Testis (tissue), 2 donors: ENCODE measurements at regions not wholly inside any gene's neighbourhood (a gene's known extent, or its start where the extent isn't known, plus 50 kb on each side); places are given as distances from the start of the nearest gene placed in this dataset.

Experiments
- DNase-seq: peaks from one replicate; pipeline ENCODE4 v3.0.0-alpha.2; 2019
- H3K27ac ChIP-seq, 2 donors: fragments of 200-600 bp; sonication (generic); one replicate each; pipeline ENCODE4 v1.5.1; 2019
- H3K27me3 ChIP-seq: fragments of 200-600 bp; sonication (generic); one replicate; pipeline ENCODE4 v1.5.1; 2019
- H3K36me3 ChIP-seq: fragments of 200-600 bp; sonication (generic); one replicate; pipeline ENCODE4 v1.5.1; 2017; ENCODE audit warnings: low read depth; ENCODE audit errors: missing control alignments
- H3K4me1 ChIP-seq: fragments of 200-600 bp; sonication (generic); one replicate; pipeline ENCODE4 v1.5.1; 2019
- H3K4me3 ChIP-seq, 2 donors: fragments of 200-600 bp; sonication (generic); one replicate each; pipeline ENCODE4 v1.5.1; 2017 to 2019
- H3K9me3 ChIP-seq: fragments of 200-600 bp; sonication (generic); one replicate; pipeline ENCODE4 v1.5.1; 2017
- POLR2A ChIP-seq: fragments of 450-650 bp; IDR thresholded peaks from one replicate; pipeline ENCODE4 v1.6.1; 2017; ENCODE audit warnings: antibody characterized with exemption, mild to moderate bottlenecking, moderate library complexity
- WGBS, 2 donors: methylation state at CpG; one replicate each; pipeline ENCODE4 v1.1.5; 2018; 5-methylcytosine and 5-hydroxymethylcytosine counted together
- intact Hi-C: fragments of 100-400 bp; cut with DNase I; formaldehyde crosslinking; loops from one replicate; pipeline ENCODE4 v1.15.1; 2023; ENCODE audit warnings: low total_unique reads
- TF ChIP-seq, protein P1 (sequence below), 3 experiments: fragments of 450-650 bp in 2 of 3; fragments of 200-600 bp in 1 of 3; sonication (generic) in 1 of 3; IDR thresholded peaks; one replicate each; pipeline ENCODE4 v1.5.1; 2016 to 2019; ENCODE audit warnings: antibody characterized with exemption in 3 of 3, mild to moderate bottlenecking in 2 of 3, moderate library complexity in 1 of 3

DNA sequence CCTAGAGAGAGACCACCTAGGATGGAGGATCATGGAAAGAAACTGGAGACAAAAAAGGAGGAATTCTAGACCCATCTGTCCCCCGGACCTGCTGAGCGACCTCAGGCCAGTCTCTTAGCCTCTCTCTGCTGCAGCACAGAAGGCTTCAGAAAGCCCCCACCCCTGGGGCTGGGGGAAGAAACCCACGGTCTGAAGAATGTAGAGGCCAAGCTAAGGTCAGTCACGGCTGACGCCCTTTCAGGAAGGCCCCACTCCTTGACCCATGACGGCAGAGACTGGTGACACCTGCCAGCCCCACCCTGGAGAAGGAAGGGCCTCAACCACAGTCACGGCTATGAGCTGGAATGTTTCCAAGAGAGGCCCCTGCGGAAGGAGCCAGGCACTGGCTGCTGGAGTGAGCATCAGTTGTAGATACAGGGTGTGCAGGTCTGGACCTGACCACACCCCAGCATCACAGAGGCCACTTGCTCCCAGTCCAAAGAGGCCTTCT, 120.5 kb upstream of the BOD1 start:
- Histone ChIP-seq H3K36me3 (no peaks in the 10 kb centered on the region), H3K9me3 (no peaks in the 10 kb centered on the region), H3K4me1 (no peaks in the 10 kb centered on the region), H3K27me3 (no peaks in the 10 kb centered on the region), H3K4me3 (no peak overlapping the region), H3K27ac (no peak overlapping the region)
- intact Hi-C loops = no loop called here
- DNase-seq = no peak
- 69 to 91% methylated on average over 4 to 8 of the region's 8 CpGs for WGBS, 2 donors
- TF ChIP-seq, protein P1, sequence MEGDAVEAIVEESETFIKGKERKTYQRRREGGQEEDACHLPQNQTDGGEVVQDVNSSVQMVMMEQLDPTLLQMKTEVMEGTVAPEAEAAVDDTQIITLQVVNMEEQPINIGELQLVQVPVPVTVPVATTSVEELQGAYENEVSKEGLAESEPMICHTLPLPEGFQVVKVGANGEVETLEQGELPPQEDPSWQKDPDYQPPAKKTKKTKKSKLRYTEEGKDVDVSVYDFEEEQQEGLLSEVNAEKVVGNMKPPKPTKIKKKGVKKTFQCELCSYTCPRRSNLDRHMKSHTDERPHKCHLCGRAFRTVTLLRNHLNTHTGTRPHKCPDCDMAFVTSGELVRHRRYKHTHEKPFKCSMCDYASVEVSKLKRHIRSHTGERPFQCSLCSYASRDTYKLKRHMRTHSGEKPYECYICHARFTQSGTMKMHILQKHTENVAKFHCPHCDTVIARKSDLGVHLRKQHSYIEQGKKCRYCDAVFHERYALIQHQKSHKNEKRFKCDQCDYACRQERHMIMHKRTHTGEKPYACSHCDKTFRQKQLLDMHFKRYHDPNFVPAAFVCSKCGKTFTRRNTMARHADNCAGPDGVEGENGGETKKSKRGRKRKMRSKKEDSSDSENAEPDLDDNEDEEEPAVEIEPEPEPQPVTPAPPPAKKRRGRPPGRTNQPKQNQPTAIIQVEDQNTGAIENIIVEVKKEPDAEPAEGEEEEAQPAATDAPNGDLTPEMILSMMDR (IDR thresholded peaks at IDR 0.05) = no peak
- no peak for TF ChIP-seq POLR2A

DNA sequence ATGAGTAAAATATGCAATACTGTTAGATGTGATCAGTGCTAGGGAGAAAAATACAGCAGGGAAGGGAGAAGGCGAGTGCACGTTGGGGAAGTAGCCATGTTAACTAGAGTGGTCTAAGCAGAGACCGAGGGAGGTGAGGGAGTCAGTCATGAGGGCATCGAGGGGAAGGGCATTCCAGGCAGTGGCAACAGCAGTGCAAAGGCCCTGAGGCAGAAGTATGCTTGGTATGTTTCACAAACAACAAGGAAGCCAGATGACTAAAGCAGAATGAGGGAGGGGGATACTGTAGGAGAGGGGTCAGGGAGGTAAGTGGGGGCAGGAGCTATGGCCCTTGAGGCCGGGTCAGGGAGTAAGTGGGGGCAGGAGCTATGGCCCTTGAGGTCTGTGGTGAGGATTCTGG, 123.3 kb upstream of the BOD1 start:
- 86% methylated on average over 5 of the region's 5 CpGs for WGBS, 2 donors
- no peak overlapping the region for H3K27ac ChIP-seq
- no peaks in the 10 kb centered on the region for H3K27me3 ChIP-seq
- TF ChIP-seq POLR2A = no peak
- TF ChIP-seq, protein P1 (IDR thresholded peaks at IDR 0.05) = no peak
- H3K36me3 ChIP-seq = no peaks in the 10 kb centered on the region
- no peak overlapping the region for H3K4me3 ChIP-seq
- DNase-seq = no peak
- intact Hi-C loops = no loop called here
- H3K4me1 ChIP-seq = no peaks in the 10 kb centered on the region
- no peaks in the 10 kb centered on the region for H3K9me3 ChIP-seq

DNA sequence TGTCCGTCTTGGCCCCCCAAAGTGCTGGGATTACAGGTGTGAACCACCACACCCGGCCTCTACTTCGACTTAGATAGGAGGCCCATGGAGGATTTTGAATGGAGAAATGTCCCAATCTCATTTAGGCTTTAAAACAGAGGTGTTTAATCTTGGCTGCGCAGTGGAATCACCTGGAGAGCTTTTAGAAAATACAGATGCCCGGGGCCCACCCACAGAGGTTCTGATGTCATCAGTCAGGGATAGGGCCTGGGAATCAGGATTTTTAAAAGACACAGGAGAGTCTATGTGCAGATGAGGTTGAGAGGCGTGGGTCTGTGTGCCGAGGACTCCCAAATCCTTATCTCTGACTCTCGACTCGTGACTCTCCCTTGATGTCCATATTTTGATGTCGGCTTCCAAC, 124.0 kb upstream of the BOD1 start:
- Histone ChIP-seq H3K27me3 (no peaks in the 10 kb centered on the region), H3K9me3 (no peaks in the 10 kb centered on the region), H3K4me1 (no peaks in the 10 kb centered on the region), H3K36me3 (no peaks in the 10 kb centered on the region), H3K4me3 (no peak overlapping the region), H3K27ac (no peak overlapping the region)
- 91 to 97% methylated on average over 10 of the region's 10 CpGs for WGBS, 2 donors
- intact Hi-C loops = no loop called here
- TF ChIP-seq, protein P1 (IDR thresholded peaks at IDR 0.05) = no peak
- TF ChIP-seq POLR2A = no peak
- DNase-seq = no peak

DNA sequence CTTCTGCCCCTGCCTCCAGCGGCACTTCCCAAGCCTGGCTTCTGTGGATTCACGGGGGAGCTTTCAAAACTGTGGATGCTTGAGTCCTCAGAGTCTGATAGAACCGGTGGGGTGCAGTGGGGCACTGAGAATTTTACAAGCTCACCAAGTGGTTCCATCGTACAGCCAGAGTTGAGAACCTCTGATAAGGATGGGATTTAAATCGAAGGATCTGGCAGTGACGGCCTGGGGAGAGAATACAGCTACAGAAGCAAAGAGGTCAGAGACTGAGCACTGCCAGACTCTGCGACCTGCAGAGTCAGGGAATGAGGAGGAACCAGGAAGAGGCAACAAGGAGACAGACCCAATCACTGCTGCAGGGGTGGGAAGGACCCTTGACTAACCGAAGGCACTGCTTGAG, 124.6 kb upstream of the BOD1 start:
- Histone ChIP-seq H3K9me3 (no peaks in the 10 kb centered on the region), H3K36me3 (no peaks in the 10 kb centered on the region), H3K27ac (no peak overlapping the region), H3K4me3 (no peak overlapping the region), H3K27me3 (no peaks in the 10 kb centered on the region), H3K4me1 (no peaks in the 10 kb centered on the region)
- DNase-seq = no peak
- no peak for TF ChIP-seq POLR2A
- TF ChIP-seq, protein P1 (IDR thresholded peaks at IDR 0.05) = no peak
- 83 to 92% methylated on average over 8 of the region's 8 CpGs for WGBS, 2 donors
- intact Hi-C loops = no loop called here

DNA sequence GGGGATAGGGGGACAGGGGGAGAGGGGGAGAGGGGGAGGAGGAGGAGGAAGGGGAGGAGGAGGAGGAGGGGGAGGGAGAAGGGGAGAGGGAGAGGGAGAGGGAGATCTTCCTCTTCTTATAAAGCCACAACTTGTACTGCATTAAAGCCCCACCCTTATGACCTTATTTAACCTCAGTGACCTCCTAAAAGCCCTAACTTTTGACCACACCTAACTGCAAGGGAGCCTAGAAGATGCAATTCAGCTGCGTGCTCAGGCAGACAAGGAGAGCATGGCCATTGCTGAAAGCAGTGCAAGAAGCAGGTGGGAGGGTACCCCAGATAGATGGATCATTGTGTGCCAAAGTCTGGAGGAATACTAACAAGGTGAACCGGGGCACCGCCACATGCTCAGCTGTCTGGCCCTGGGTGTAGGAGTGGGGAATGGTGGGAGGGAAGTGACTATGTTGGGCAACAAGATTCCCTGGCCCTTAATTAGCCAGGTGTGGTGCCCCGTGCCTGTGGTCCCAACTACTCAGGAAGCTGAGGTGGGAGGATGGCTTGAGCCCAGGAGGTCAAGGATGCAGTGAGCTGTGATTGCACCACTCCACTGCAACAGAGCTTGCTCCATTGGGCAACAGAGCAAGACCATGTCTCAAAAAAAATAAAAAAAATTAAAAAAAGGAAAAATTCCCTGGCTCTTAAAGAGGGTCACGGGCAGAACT, 125.4 kb upstream of the BOD1 start:
- no peak for TF ChIP-seq POLR2A
- TF ChIP-seq, protein P1 (IDR thresholded peaks at IDR 0.05) = no peak
- Histone ChIP-seq H3K4me3 (no peak overlapping the region), H3K9me3 (no peaks in the 10 kb centered on the region), H3K4me1 (no peaks in the 10 kb centered on the region), H3K27ac (no peak overlapping the region), H3K36me3 (no peaks in the 10 kb centered on the region), H3K27me3 (no peaks in the 10 kb centered on the region)
- intact Hi-C loops = no loop called here
- WGBS, 2 donors = 85 to 89% methylated on average over 5 of the region's 5 CpGs
- DNase-seq = no peak
